ENCODE measurements at regions not wholly inside any gene's neighbourhood (a gene's known extent, or its start where the extent isn't known, plus 50 kb on each side); places are given as distances from the start of the nearest gene placed in this dataset.

GRCh38 chr1:42037586-42037985 is 115.6 kb upstream of the GUCA2B start:
- no peak for ATAC-seq
- no peak for TF ChIP-seq OSR1 (CRISPR knock-in tag; IDR thresholded peaks at IDR 0.05)
- no peak for TF ChIP-seq PATZ1 (CRISPR knock-in tag; IDR thresholded peaks at IDR 0.05; ENCODE audit: borderline replicate concordance)
- no peak for TF ChIP-seq TCF4 (CRISPR knock-in tag; IDR thresholded peaks at IDR 0.05; ENCODE audit: borderline replicate concordance)
- TF ChIP-seq ARNTL (CRISPR knock-in tag; IDR thresholded peaks at IDR 0.05; ENCODE audit: borderline replicate concordance, low read depth): no peak
- no peak for TF ChIP-seq RARB (CRISPR knock-in tag; IDR thresholded peaks at IDR 0.05)
- no peak for TF ChIP-seq CSDC2 (CRISPR knock-in tag; IDR thresholded peaks at IDR 0.05)
- TF ChIP-seq GLIS3 (CRISPR knock-in tag; IDR thresholded peaks at IDR 0.05): no peak
- no peak for TF ChIP-seq TSHZ2 (CRISPR knock-in tag; IDR thresholded peaks at IDR 0.05)
- TF ChIP-seq BACH2 (CRISPR knock-in tag; IDR thresholded peaks at IDR 0.05; ENCODE audit: borderline replicate concordance): no peak
- no peak for TF ChIP-seq CREB5 (CRISPR knock-in tag; IDR thresholded peaks at IDR 0.05; ENCODE audit: low read depth)
- TF ChIP-seq ZNF8 (CRISPR knock-in tag; IDR thresholded peaks at IDR 0.05): no peak
- no peak for TF ChIP-seq ISL1 (CRISPR knock-in tag; IDR thresholded peaks at IDR 0.05)
- TF ChIP-seq ZFP30 (CRISPR knock-in tag; IDR thresholded peaks at IDR 0.05): no peak
- TF ChIP-seq ZNF70 (CRISPR knock-in tag; IDR thresholded peaks at IDR 0.05): no peak

GRCh38 chr1:42037161-42037560 is 116.0 kb upstream of the GUCA2B start:
- TF ChIP-seq ESRRG (CRISPR knock-in tag; IDR thresholded peaks at IDR 0.05): no peak
- TF ChIP-seq CSDC2 (CRISPR knock-in tag; IDR thresholded peaks at IDR 0.05): no peak
- no peak for TF ChIP-seq ZFP30 (CRISPR knock-in tag; IDR thresholded peaks at IDR 0.05)
- TF ChIP-seq OSR1 (CRISPR knock-in tag; IDR thresholded peaks at IDR 0.05): no peak
- TF ChIP-seq TSHZ2 (CRISPR knock-in tag; IDR thresholded peaks at IDR 0.05): no peak
- no peak for TF ChIP-seq ZFP3 (CRISPR knock-in tag; IDR thresholded peaks at IDR 0.05)
- TF ChIP-seq RARB (CRISPR knock-in tag; IDR thresholded peaks at IDR 0.05): no peak
- TF ChIP-seq SNAI2 (CRISPR knock-in tag; IDR thresholded peaks at IDR 0.05): no peak
- no peak for TF ChIP-seq ZNF565 (CRISPR knock-in tag; conservative IDR thresholded peaks at IDR 0.05; ENCODE audit: low read depth)
- no peak for TF ChIP-seq CREB5 (CRISPR knock-in tag; IDR thresholded peaks at IDR 0.05; ENCODE audit: low read depth)
- no peak for TF ChIP-seq ZNF70 (CRISPR knock-in tag; IDR thresholded peaks at IDR 0.05)
- TF ChIP-seq ZC3H10 (CRISPR knock-in tag; IDR thresholded peaks at IDR 0.05): no peak
- no peak for TF ChIP-seq GLIS3 (CRISPR knock-in tag; IDR thresholded peaks at IDR 0.05)
- TF ChIP-seq ZNF8 (CRISPR knock-in tag; IDR thresholded peaks at IDR 0.05): no peak
- TF ChIP-seq CSRNP3 (CRISPR knock-in tag; IDR thresholded peaks at IDR 0.05): no peak
- no peak for TF ChIP-seq BACH2 (CRISPR knock-in tag; IDR thresholded peaks at IDR 0.05; ENCODE audit: borderline replicate concordance)
- no peak for TF ChIP-seq PPARA (CRISPR knock-in tag; IDR thresholded peaks at IDR 0.05; ENCODE audit: borderline replicate concordance)
- ATAC-seq: no peak

Data from SK-N-SH treated with all-trans-retinoic acid at 6 μM for 48 hours (cell line).